HG03342 (cell line): ENCODE measurements at regions not wholly inside any gene's neighbourhood (a gene's known extent, or its start where the extent isn't known, plus 50 kb on each side); places are given as distances from the start of the nearest gene placed in this dataset.
"Not testable (repeated sequence)": the region's sequence is repeated elsewhere in the genome, so short reads cannot be mapped to it uniquely, and the experiment has no call there.

Source experiments
- ATAC-seq: cut with Tn5 transposase; IDR thresholded peaks from one replicate; pipeline ENCODE4 v1.9.1; 2021; ENCODE audit warnings: mild to moderate bottlenecking, moderate library complexity; ENCODE audit not compliant: unreplicated experiment

DNA sequence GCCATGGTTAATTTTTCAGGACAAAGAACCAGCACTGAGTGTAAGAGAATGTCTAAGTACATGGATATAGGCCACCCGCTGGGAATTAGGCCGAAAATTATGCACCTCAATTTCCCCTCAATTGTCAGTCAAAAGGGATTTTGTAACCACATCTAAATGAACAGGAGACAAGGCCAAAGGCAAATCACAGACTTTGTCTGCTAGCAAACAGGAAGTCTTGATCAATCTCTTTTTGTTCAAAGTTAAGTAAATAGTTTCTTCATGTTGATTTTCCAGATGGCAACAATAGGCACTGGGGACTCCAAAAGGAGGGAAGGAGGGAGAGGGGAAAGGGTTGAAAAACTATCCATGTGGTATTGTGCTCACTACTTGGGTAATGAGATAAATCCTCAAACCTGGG is 276.0 kb downstream of the COG6 start:
- ATAC-seq = no peak

DNA sequence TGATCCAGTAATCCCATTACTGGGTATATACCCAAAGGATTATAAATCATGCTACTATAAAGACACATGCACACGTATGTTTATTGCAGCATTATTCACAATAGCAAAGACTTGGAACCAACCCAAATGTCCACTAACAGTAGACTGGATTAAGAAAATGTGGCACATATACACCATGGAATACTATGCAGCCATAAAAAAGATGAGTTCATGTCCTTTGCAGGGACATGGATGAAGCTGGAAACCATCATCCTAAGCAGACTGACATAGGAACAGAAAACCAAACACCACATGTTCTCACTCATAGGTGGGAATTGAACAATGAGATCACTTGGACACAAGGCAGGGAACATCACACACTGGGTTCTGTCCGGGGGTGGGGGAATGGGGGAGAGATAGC is 277.1 kb downstream of the COG6 start:
- not testable (repeated sequence) for ATAC-seq

DNA sequence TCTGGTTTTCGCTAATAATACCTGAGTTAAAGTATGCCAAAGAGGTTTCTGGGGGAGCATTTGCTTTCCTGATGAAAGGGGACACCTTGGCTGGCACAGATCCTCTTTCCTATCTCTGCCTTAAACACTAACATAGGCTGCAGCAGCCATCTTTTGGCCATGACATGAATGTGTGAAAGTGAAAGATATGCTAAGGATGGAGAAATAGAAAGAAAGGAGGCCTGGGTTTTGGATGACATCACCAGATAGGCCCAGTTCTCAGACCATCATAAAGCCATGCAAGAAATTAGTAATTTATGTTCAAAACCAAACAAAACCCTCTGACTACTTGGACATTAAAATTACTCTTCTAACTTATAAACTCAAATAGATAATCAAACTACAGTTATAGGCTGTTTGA is 279.7 kb downstream of the COG6 start:
- no peak for ATAC-seq

DNA sequence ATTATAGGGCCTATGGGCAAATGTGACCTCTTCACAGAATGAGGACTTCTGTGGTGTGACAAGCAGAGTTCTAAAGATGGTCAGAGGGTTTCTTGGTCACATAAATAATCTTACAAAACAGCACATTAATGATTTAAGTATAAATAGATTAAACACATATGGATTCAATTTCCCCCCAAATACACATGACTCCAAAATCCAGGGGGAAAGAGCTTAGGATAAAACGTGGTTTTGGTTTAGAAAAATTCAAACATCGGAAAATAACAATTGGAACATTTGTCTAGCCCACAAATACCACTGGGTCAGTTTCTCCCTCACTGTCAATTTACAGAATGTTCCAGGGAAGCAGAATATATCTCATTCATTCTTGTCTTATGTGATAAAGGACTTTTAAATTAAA is 283.1 kb downstream of the COG6 start:
- ATAC-seq = no peak

DNA sequence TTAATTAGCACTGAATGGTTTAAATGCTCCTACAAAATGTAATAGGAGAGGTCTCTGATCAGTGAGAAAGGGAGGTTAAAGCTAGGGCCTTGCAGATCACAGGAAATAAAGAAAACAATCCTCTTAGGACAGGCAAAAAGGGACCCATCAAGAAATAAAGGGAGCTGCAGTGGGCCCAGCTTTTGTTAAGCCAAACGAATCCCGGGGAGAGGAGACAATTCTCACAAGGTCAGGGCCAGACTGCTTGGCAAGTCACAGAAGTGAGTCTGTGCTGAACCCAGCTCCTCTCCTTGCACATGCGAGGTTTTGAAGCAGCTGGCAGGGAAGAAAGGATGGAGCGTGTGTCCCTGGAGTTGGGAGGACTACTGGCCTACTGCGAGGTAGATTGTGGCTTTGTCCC is 285.8 kb downstream of the COG6 start:
- ATAC-seq = no peak

DNA sequence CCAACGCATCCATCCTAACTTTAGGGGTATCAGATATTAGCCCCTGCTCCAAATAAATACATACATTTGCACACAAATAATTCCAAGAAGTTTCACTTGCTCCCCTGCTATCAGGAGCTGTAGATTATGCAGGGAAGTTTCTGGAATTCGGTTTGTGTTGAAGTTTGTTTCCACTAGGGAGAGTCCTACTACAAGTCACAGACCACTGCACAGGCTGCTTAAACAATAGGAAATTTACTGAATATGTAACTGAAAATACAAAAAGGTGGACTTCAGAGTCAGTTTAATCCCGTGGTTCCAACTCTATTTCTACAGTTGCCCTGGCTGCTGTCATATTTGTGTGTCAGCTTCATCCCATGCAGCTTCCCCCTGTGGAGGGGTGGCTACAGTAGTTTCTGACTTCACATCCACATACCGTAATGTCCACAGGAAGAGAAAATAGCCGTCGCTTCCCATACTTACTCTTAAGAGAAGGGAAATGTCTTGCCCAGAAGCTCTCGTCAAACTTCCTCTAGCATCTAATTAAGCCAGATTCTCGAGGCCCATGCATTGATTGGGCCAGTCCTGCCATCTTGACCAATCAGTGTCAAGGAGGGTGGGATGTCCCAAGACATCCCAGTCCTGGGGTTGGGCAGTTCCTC is 286.6 kb downstream of the COG6 start:
- no peak for ATAC-seq

DNA sequence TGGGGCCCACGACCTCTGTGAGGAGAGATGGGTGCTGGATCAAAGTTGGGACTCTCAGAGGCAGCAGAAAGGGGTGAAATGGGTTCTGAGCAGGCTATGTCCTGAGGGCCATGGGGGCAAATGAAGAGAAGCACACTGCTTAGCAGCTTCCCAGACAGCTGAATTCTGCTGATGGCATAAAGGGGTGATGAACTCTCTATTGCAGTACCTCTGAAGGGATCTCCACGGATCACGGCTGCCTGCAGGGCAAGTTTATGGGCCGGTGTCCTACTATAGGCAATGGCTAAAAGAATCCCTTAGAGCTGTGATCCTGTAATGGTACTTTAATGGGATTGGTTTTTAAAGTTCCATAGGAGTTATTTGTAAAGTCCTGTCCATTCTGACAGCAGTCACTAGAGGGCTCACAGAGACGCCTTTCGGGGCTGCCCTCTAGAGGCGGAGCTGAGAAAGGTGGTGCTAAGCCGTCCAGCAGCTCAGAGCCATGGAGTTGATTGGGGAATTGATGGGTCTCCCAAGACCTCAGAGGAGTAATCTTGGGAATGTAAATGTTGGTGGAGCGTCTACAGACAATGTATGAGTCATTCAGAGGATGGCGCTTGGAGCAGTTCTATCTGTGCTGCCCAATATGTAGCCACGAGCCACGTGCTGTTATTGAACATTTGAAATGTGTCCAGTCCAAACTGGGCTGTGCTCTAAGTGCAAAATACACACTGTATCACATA is 287.3 kb downstream of the COG6 start:
- ATAC-seq = peak; percentile 100

DNA sequence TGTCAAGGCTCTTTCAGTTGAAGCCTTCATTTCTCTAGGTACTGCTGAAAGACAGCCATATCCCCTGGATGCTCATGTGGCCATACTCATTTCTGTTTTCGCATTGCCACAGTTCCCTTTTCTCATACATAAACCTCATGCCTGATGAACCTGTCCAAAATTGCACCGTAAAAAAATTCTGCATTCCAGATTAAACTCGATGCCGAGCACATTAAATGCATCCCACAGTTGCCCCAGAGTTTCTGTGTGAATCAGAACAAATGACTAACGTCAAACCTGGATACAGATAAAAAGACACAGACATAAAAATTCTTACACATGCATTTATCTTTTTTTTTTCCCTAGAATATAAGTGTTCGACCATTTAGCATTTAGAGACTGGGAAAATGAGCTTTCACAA is 288.2 kb downstream of the COG6 start:
- ATAC-seq = no peak

DNA sequence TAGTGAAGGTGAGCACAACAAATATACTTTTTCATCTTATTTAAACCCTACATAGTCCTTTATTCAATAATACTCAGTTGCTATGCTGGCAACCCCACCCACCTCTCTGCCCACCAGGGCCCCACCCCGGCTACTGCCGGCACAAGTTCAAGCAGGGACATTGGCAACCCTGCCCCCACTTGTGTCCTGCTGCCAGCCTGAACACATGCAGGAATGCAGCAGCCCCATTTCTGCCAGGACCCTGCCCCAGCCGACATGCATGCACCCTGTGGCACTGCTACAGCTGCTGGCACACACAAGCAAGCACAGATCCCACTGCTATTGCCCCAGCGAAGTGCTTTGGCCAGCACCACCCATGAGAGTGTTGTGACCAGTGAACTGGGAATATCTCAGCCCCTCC is 289.8 kb downstream of the COG6 start:
- no peak for ATAC-seq

DNA sequence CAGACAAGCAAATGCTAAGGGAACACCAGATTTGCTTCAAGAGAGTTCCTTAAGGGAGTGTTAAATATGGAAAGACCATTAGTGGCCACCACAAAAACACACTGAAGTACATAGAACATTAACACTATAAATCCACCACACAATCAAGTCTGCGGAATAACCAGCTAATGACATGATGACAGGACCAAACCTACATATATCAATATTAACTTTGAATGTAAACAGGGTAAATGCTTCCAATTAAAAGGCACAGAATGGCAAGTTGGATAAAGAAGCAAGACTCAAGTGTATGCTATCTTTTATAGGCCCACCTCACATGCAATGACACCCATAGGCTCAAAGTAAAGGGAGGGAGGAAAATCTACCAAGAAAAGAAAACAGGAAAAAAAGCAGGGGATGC is 291.3 kb downstream of the COG6 start:
- no peak for ATAC-seq

DNA sequence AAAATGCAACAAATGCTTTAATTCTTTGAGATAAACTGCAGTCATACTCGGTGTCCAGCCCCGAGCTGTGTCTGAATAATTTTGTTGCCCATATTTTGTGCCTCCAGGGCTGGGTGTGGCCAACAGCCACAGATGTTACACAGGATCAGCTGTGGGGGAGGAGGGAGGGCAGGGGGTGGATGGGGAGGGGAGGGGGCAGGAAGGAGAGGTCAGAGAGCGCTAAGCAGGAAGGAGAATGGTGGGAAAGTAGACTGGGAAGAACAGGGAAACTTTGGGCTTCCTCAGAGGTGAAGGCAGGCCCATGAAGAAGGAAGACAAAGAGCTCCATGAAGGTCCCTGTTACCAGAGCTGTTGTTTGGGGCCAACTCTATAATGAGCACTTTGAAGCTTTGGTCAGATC is 295.8 kb downstream of the COG6 start:
- ATAC-seq = no peak

DNA sequence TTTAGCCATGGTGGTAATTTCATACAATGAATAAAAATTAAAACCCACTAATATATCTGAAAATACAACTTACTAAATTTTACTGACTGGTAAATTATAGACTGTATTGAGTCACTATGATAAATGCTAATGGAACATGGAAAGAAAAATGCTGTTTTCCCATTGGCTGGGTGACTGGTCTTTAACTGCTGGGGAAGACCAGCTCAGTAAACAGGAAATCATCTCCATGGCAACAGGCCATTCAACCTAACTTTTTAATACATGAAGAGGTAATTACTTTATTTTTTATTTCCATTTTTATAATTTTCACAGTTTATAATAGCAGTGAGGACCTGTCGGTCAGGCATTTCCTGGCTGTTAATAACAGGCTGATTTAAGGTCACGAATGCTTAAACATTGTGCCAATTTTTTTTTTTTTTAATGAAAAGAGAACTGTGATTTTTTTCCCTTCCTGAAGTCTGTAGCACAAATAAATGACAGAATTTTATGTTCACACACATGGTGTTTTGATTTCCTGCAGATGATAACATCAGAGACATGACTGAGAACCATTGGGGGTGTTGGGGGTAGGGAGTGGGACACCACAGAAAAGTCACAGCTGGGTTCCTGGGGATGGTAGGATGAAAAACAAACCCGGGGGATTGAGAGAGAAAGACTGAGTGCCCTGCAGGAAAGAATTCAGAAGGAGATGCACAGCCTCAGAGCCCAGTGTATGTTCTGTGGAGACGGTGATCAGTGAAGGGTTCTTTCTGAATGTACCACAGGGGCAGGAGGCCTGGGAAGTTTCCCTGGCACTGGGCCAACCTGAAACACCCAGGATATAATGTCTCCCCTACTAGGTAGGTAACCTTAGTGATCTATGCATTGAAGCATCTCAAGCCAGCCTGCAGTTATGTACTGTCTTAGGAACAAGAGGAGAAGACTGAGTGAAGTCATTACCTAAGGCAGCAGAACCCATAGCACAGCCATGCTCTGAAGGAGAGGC is 297.1 kb downstream of the COG6 start:
- ATAC-seq = no peak

DNA sequence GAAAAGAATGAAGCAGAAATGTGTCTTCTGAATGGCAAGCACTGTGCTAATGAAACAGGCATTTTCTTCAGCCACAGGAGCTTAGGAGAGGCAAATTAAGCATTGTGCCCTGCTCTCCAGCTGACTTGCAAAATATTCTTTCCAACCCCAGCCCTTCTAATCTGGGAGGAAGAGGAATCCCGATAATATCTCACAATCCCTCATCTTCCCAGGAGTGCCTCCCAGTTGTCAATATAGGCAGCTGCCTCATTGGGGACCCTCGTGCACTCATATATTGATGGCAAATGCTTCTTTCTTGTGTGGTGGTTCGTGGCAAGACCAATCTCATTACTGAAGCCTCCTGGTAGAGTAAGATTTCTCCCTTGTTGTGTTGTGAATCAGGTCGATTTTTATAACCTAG is 299.0 kb downstream of the COG6 start:
- no peak for ATAC-seq

DNA sequence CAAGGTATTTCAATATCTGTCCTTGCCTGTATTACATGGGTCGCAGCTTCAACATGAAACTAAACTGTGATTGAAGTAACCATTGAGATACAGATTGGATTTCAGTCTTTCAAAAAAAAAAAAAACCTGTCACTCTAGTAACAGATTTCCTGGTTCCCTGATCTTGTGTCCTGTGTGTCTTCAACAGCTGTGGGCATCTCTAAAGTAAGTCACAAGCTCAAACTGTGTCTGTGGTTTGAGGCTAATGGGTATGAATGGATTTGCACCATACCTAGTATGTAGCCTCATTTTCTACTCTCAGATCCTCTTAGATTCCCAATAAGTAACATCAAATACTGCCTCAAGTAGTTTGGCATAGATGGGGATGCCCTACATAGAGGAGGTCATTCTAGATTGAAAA is 300.1 kb downstream of the COG6 start:
- no peak for ATAC-seq

DNA sequence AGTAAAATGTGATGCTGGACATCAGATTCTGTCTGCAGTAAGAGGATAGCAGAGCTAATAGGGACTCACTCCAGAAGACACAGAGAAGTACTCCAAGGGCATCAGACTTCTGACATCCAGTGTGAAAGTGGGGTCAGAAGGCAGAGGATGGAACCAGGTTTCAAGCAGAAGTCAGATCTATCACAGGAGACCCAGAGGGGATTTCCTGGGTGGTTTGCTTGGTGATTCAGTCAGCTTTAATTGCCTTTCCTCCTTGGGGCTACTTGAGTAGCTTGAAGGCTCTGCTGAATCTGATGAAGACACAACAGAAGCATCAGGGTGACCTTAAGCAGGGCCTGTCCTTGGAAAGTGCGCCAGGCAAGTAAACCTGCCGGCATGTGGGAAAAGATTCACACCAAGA is 300.6 kb downstream of the COG6 start:
- ATAC-seq = no peak

DNA sequence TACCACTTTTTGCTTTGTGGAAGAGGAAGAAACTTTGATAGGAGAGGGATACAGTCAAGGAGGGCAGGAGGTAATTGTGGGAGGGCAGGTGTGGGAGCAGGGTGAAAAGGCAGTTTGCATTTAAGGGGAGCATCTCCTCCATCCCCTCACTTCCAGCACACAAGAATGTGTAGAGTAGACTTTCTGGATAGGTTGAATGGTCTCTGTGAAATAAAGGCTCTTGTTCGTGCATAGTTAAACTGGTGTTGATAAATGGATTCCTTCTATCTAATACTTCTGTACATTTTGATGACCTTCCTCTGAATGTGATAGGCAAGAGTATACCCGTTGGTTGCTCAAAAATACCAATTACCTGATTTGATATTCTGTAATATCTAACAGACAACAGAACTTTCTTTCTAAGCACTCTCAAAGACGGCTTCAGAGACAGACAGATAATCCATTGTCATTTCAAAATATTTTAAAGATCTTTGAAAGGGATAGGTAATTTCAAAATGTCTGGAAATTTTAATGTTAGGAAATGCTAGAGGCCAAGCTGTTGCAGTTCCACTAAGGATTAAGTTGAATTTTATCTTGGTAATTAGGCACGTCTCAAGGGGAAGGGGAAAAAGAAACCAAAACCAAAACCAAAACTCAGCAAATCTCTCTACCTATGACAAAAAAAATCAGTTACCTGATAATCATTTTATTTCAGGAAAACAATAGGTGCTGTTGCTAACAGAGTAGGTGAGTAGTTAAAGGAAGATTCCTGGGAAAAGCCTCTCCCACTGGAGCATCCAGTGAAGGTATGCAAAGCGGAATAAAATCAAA is 302.6 kb downstream of the COG6 start:
- no peak for ATAC-seq

DNA sequence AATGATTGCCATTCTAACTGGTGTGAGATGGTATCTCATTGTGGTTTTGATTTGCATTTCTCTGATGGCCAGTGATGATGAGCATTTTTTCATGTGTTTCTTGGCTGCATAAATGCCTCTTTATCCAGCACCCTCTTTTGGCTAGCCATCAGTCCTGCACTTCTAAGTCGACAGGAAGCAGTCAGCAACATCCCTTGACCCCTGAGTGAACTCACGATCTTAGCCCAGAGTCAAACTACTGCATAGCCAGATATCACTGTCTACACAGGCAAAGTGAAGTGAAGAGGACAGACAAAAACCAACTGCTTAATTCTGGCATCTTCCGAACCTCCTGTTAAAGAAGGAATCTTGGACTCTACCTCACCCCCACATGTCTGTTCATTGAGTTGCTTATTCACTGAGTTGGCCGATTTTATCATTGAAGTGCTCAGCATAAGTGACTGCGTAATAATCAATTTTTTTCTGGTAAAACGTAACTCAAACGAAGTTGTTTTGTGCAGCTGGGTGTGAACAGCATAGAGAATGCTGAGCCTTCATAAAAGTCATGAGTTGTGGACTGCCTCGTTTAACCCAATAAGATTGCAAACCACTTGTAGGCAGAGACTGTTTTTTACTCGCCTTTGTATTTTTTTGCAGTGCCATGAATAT is 304.2 kb downstream of the COG6 start:
- no peak for ATAC-seq

DNA sequence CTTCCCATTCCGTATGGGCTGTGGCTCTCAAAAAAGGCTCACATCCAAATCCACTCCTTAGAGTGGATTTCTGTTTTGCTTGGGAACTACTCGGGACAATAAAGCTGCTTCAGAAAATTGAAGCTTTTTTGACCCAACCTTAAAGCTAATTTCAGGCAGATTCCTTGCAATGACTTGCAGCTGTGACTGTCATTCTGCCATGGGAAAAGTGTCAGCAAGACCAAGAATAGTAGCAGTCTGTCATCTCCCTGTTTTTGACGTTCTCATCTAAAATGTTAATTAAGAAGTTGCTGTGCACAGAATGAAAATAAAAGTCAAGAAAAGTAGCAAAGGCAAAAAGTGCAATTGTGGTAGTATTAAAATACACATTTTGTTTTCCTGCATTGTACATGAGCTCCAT is 304.7 kb downstream of the COG6 start:
- no peak for ATAC-seq

DNA sequence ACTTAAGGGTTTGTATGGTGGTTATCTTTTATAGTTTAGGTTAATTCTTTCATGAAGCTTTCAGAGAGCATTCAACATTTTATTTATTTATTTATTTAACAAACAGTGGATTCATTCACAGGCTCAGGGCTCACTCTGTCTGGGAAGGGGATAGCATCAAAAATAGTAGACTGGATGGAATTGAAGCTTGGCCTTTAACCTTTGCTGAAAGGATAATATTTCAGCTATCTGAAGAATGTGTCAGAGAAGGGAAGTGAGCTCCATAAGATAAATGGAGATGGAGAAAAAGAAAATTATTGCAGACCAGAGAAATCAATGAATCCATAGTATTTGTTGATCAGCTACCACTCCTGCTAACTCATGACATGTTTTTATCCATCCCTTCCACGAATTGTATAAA is 305.6 kb downstream of the COG6 start:
- ATAC-seq = no peak

DNA sequence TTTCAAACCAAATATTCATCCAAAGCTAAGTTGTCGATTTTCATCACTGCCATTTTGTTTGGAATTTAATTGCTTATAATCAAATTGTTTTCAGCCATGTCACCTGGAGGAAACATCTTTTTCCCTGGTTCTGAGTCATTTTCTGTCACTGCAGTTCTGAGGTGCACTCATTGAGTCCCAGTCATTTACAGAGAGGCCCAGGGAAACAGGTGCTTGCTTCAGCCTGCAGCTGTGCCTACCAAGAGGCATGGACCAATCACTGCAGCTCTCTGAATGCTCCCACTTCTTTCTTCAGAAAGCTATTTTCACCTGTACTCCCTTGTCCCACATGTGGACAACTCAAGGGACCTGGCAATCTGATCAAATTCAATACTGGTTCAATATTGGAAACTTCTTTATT is 308.1 kb downstream of the COG6 start:
- no peak for ATAC-seq
